ENCODE measurements at regions not wholly inside any gene's neighbourhood (a gene's known extent, or its start where the extent isn't known, plus 50 kb on each side); places are given as distances from the start of the nearest gene placed in this dataset.

- TF ChIP-seq CTCF (IDR thresholded peaks at IDR 0.05) (no peak), EZH2 (IDR thresholded peaks at IDR 0.05; ENCODE audit: borderline replicate concordance, insufficient read depth, low read depth, low read length, poor library complexity, severe bottlenecking) (no peak)
These were observed 133.8 kb downstream of the PDCD6IP start for GRCh38 chr3:33932010-33932764.
